H1 (cell line): ENCODE measurements at regions not wholly inside any gene's neighbourhood (a gene's known extent, or its start where the extent isn't known, plus 50 kb on each side); places are given as distances from the start of the nearest gene placed in this dataset.

Experiments
- CTCF ChIA-PET: fragments of 300-600 bp; sonication (Branson Sonifier 250); formaldehyde crosslinking; loops from one replicate; lab custom pipeline; 2021; ENCODE audit not compliant: partially characterized antibody; lab: Charles Lee
- POLR2A ChIA-PET: fragments of 300-600 bp; sonication (Branson Sonifier 250); formaldehyde crosslinking; loops from one replicate; lab custom pipeline; 2021; ENCODE audit warnings: inconsistent platforms; ENCODE audit not compliant: partially characterized antibody; lab: Charles Lee
- DNase-seq, 2 experiments: peaks; one replicate each; pipeline versions ENCODE4 v3.0.0 to v3.0.0-alpha.2; 2010 to 2022; ENCODE audit warnings: low spot score in 2 of 2, low read depth in 1 of 2, mixed read lengths in 1 of 2
- FAIRE-seq: peaks from 2 replicates; lab custom pipeline; 2011; peaks lifted over from hg19 to GRCh38; lab: Jason Lieb, UNC
- H2AFZ ChIP-seq: 2 replicates; pipeline ENCODE4 v1.8.1; 2012; ENCODE audit warnings: low read length, inconsistent platforms
- H2AK5ac ChIP-seq: 2 replicates; pipeline ENCODE4 v1.6.1; 2013; ENCODE audit warnings: low read depth, low read length
- H2BK120ac ChIP-seq: replicated peaks from 2 replicates; pipeline ENCODE3; 2013; ENCODE audit warnings: low read depth, low read length, inconsistent platforms
- H2BK12ac ChIP-seq: 2 replicates; pipeline ENCODE4 v1.6.1; 2013; ENCODE audit warnings: low read depth, low read length
- H2BK15ac ChIP-seq: 2 replicates; pipeline ENCODE4 v1.6.1; 2013; ENCODE audit warnings: low read length
- H2BK20ac ChIP-seq: 2 replicates; pipeline ENCODE4 v1.6.1; 2013; ENCODE audit warnings: low read length
- H2BK5ac ChIP-seq: 2 replicates; pipeline ENCODE4 v1.6.1; 2013; ENCODE audit warnings: low read depth, low read length
- H3K14ac ChIP-seq: 2 replicates; pipeline ENCODE4 v1.6.1; 2013; ENCODE audit warnings: inconsistent platforms; ENCODE audit not compliant: insufficient read length
- H3K18ac ChIP-seq: 2 replicates; pipeline ENCODE4 v1.6.1; 2013; ENCODE audit warnings: low read length; ENCODE audit errors: extremely low read depth
- H3K23ac ChIP-seq: 2 replicates; pipeline ENCODE4 v1.6.1; 2013; ENCODE audit warnings: inconsistent platforms; ENCODE audit not compliant: insufficient read length
- H3K23me2 ChIP-seq: 2 replicates; pipeline ENCODE4 v1.6.1; 2013; ENCODE audit warnings: low read depth, low read length
- H3K27ac ChIP-seq: 2 replicates; pipeline ENCODE4 v1.6.1; 2011; ENCODE audit warnings: low read depth, low read length, inconsistent platforms
- H3K27me3 ChIP-seq, 4 experiments: replicated peaks in 1 of 4; 1 replicate in 1 of 4; 2 replicates in 3 of 4; pipeline versions ENCODE4 v1.6.1 to v1.8.1; 2011 to 2013; ENCODE audit warnings: low read length in 3 of 4, mild to moderate bottlenecking in 3 of 4, inconsistent platforms in 2 of 4, mixed read lengths in 2 of 4, moderate library complexity in 1 of 4; ENCODE audit not compliant: control insufficient read depth in 3 of 4, insufficient read depth in 3 of 4; ENCODE audit errors: extremely low read depth in 1 of 4
- H3K36me3 ChIP-seq, 4 experiments: 2 replicates each; pipeline versions ENCODE4 v1.6.1 to v1.8.1; 2011 to 2013; ENCODE audit warnings: mild to moderate bottlenecking in 4 of 4, low read length in 3 of 4, moderate library complexity in 2 of 4, control low read depth in 1 of 4, inconsistent platforms in 1 of 4; ENCODE audit not compliant: insufficient read depth in 4 of 4, control insufficient read depth in 2 of 4
- H3K4ac ChIP-seq: replicated peaks from 2 replicates; pipeline ENCODE3; 2013; ENCODE audit warnings: low read length, low read depth, mixed read lengths, inconsistent platforms; ENCODE audit not compliant: insufficient read length
- H3K4me1 ChIP-seq, 4 experiments: replicated peaks in 1 of 4; 1 replicate in 1 of 4; 2 replicates in 3 of 4; pipeline versions ENCODE4 v1.6.1 to v1.8.1; 2011 to 2013; ENCODE audit warnings: low read length in 3 of 4, inconsistent platforms in 2 of 4, mixed read lengths in 1 of 4; ENCODE audit not compliant: insufficient read depth in 4 of 4, control insufficient read depth in 3 of 4
- H3K4me2 ChIP-seq, 2 experiments: 2 replicates each; pipeline versions ENCODE4 v1.6.1 to v1.8.1; 2011 to 2013; ENCODE audit warnings: low read depth in 2 of 2, low read length in 2 of 2, control low read depth in 1 of 2, inconsistent platforms in 1 of 2, mild to moderate bottlenecking in 1 of 2; ENCODE audit not compliant: insufficient read depth in 1 of 2
- H3K4me3 ChIP-seq, 4 experiments: fragments of 200-600, 300-600 bp in 1 of 4; sonication (generic), shearing (Covaris generic), sonication (Bioruptor Twin) in 1 of 4; 2 replicates each; pipeline versions ENCODE4 v1.5.1 to v1.8.1; 2011 to 2016; ENCODE audit warnings: low read length in 4 of 4, low read depth in 3 of 4, control low read depth in 2 of 4, inconsistent platforms in 2 of 4, mild to moderate bottlenecking in 2 of 4, mixed read lengths in 1 of 4, moderate library complexity in 1 of 4; ENCODE audit not compliant: insufficient read depth in 2 of 4; ENCODE audit errors: extremely low read depth in 1 of 4
- H3K56ac ChIP-seq: replicated peaks from 2 replicates; pipeline ENCODE3; 2013; ENCODE audit warnings: low read depth, mild to moderate bottlenecking, mixed read lengths, low read length, inconsistent platforms; ENCODE audit not compliant: insufficient read length
- H3K79me1 ChIP-seq: 2 replicates; pipeline ENCODE4 v1.6.1; 2013; ENCODE audit warnings: low read depth, low read length, control low read depth
- H3K79me2 ChIP-seq, 2 experiments: 2 replicates each; pipeline versions ENCODE4 v1.6.1 to v1.8.1; 2012 to 2013; ENCODE audit warnings: low read length in 2 of 2, mild to moderate bottlenecking in 2 of 2, inconsistent platforms in 1 of 2; ENCODE audit not compliant: insufficient read depth in 2 of 2, control insufficient read depth in 1 of 2
- H3K9ac ChIP-seq, 4 experiments: replicated peaks in 1 of 4; 1 replicate in 1 of 4; 2 replicates in 3 of 4; pipeline versions ENCODE4 v1.6.1 to v1.8.1; 2011 to 2013; ENCODE audit warnings: low read depth in 3 of 4, low read length in 3 of 4, control low read depth in 2 of 4, mild to moderate bottlenecking in 2 of 4, moderate library complexity in 2 of 4, inconsistent platforms in 1 of 4; ENCODE audit errors: extremely low read depth in 1 of 4
- H3K9me3 ChIP-seq, 2 experiments: 2 replicates each; pipeline versions ENCODE4 v1.6.1 to v1.8.1; 2012 to 2013; ENCODE audit warnings: mild to moderate bottlenecking in 2 of 2, moderate library complexity in 2 of 2, control low read depth in 1 of 2, inconsistent platforms in 1 of 2, low read depth in 1 of 2, low read length in 1 of 2, mixed read lengths in 1 of 2; ENCODE audit not compliant: insufficient read depth in 2 of 2
- H4K20me1 ChIP-seq, 2 experiments: replicated peaks in 1 of 2; 2 replicates each; pipeline versions ENCODE3 to v1.8.1; 2011 to 2013; ENCODE audit warnings: inconsistent platforms in 2 of 2, low read length in 2 of 2, mild to moderate bottlenecking in 1 of 2; ENCODE audit not compliant: insufficient read depth in 2 of 2, control insufficient read depth in 1 of 2
- H4K5ac ChIP-seq: 2 replicates; pipeline ENCODE4 v1.6.1; 2013; ENCODE audit warnings: low read length, low read depth, mixed read lengths, inconsistent platforms; ENCODE audit not compliant: insufficient read length
- H4K8ac ChIP-seq: 2 replicates; pipeline ENCODE4 v1.8.0; 2013; ENCODE audit warnings: mild to moderate bottlenecking, moderate library complexity, low read length, inconsistent platforms; ENCODE audit not compliant: insufficient read depth; ENCODE audit errors: extremely low read depth
- H4K91ac ChIP-seq: replicated peaks from 2 replicates; pipeline ENCODE3; 2013; ENCODE audit warnings: low read length, mixed read lengths, inconsistent platforms; ENCODE audit not compliant: insufficient read length
- ATF3 ChIP-seq: IDR thresholded peaks from 2 replicates; pipeline ENCODE4 v1.6.1; 2011; ENCODE audit warnings: low read depth, mild to moderate bottlenecking, low read length; ENCODE audit not compliant: insufficient read depth
- BCL11A ChIP-seq, 2 experiments: IDR thresholded peaks; one replicate each; pipeline ENCODE4 v1.6.1; 2011; ENCODE audit warnings: low read depth in 2 of 2, low read length in 2 of 2, mild to moderate bottlenecking in 2 of 2
- FOSL1 ChIP-seq: IDR thresholded peaks from 2 replicates; pipeline ENCODE4 v1.6.1; 2011; ENCODE audit warnings: mild to moderate bottlenecking, low read depth, low read length, moderate library complexity; ENCODE audit not compliant: insufficient read depth
- JUN ChIP-seq: IDR thresholded peaks from 2 replicates; pipeline ENCODE4 v1.6.1; 2011; ENCODE audit warnings: low read depth, mild to moderate bottlenecking, improper control_type of control experiment, low read length
- KDM1A ChIP-seq: fragments of 200-600, 300-600 bp; sonication (generic); IDR thresholded peaks from 2 replicates; pipeline ENCODE4 v1.7.1; 2016; ENCODE audit warnings: mild to moderate bottlenecking, low read length, borderline replicate concordance
- MAX ChIP-seq: IDR thresholded peaks from 2 replicates; pipeline ENCODE4 v1.6.1; 2012; ENCODE audit warnings: inconsistent platforms
- POU5F1 ChIP-seq: IDR thresholded peaks from 2 replicates; pipeline ENCODE4 v1.6.1; 2011; ENCODE audit warnings: low read depth, mild to moderate bottlenecking, low read length, moderate library complexity
- YY1 ChIP-seq: IDR thresholded peaks from 2 replicates; pipeline ENCODE4 v1.6.1; 2011; ENCODE audit warnings: low read depth, mild to moderate bottlenecking, low read length
- WGBS, 2 experiments: shearing (Covaris generic) in 1 of 2; methylation state at CpG; one replicate each; pipeline versions ENCODE4 v1.1.6 to v1.1.7; 2013 to 2015; ENCODE audit warnings: low lambda C conversion rate in 2 of 2, mixed read lengths in 2 of 2, inconsistent platforms in 1 of 2, low coverage in 1 of 2, missing lambda C conversion rate in 1 of 2; ENCODE audit not compliant: insufficient replicate concordance in 2 of 2, insufficient coverage in 1 of 2, insufficient read length in 1 of 2; ENCODE audit errors: extremely low coverage in 1 of 2, missing lambda C conversion rate in 1 of 2; 5-methylcytosine and 5-hydroxymethylcytosine counted together
- TF ChIP-seq, protein P1 (sequence below), 3 experiments: IDR thresholded peaks; 1 replicate in 2 of 3; 2 replicates in 1 of 3; pipeline versions ENCODE4 v1.5.1 to v1.6.1; 2011; ENCODE audit warnings: low read length in 3 of 3, mild to moderate bottlenecking in 3 of 3, inconsistent platforms in 2 of 3, low read depth in 1 of 3, moderate library complexity in 1 of 3; ENCODE audit not compliant: insufficient read depth in 1 of 3; ENCODE audit errors: control extremely low read depth in 1 of 3

DNA sequence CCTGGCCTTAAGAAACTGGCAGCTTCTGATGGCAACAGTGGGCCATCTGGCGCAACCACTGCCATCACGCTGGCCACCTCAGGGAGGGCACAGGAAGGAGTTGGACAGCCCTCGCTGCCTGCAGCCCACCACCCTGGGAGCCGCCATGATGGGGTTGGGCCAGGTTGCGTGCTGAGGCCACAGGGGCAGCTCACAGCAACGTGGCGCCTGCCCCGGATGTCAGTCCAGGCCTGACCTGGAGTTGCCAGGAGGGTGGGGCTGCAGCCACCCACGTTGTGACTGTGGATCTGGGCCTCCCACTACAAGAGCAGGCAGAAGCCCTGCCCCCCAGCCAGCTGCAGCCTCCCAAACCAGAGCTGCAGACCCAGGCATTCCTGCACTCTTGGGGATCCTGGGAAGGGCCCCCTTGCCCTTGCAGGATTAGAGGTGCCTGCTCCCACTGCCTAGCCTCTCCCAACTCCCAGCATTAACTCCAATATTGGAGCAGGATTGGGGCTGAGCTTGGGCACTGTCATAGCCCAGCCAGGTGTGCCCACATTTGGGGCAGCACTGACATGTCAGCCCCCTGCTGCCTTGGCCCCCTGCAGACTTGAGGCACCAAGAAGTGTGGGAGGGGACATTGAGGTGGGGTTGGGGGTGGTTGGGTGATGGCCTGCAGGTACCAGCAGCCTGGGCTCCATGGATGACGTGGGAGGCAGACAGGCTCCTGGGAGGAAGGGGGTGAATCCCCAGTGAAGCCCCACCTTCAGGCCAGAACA is 468.9 kb upstream of the CCDC54 start:
- no peak overlapping the region for H3K18ac ChIP-seq
- no peak overlapping the region for H3K9ac ChIP-seq
- no peak overlapping the region for H3K14ac ChIP-seq
- H3K4me3 ChIP-seq, result no peak overlapping the region
- no peak for TF ChIP-seq ATF3
- TF ChIP-seq YY1, result no peak
- TF ChIP-seq BCL11A (IDR thresholded peaks at IDR 0.05; ENCODE audit: low read depth in 2 of 2, low read length in 2 of 2), result no peak
- TF ChIP-seq KDM1A, result no peak
- no peak for TF ChIP-seq JUN
- TF ChIP-seq POU5F1, result no peak
- no peak for TF ChIP-seq FOSL1
- TF ChIP-seq, protein P1, sequence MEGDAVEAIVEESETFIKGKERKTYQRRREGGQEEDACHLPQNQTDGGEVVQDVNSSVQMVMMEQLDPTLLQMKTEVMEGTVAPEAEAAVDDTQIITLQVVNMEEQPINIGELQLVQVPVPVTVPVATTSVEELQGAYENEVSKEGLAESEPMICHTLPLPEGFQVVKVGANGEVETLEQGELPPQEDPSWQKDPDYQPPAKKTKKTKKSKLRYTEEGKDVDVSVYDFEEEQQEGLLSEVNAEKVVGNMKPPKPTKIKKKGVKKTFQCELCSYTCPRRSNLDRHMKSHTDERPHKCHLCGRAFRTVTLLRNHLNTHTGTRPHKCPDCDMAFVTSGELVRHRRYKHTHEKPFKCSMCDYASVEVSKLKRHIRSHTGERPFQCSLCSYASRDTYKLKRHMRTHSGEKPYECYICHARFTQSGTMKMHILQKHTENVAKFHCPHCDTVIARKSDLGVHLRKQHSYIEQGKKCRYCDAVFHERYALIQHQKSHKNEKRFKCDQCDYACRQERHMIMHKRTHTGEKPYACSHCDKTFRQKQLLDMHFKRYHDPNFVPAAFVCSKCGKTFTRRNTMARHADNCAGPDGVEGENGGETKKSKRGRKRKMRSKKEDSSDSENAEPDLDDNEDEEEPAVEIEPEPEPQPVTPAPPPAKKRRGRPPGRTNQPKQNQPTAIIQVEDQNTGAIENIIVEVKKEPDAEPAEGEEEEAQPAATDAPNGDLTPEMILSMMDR (IDR thresholded peaks at IDR 0.05; ENCODE audit: control extremely low read depth in 1 of 3, insufficient read depth in 1 of 3, low read depth in 1 of 3, low read length in 3 of 3), result no peak
- no peak for TF ChIP-seq MAX
- H3K4ac ChIP-seq, result peak overlapping the region; percentile 32
- peaks cover 0 to 25% (median 11%) of the 10 kb centered on the region in 4 experiments; a peak in 3 of 8 replicates for H3K36me3 ChIP-seq
- no peak overlapping the region for H2AFZ ChIP-seq
- no peak overlapping the region for H3K56ac ChIP-seq
- H2BK120ac ChIP-seq, result no peak overlapping the region
- H4K5ac ChIP-seq, result no peak overlapping the region
- no peak overlapping the region for H3K4me2 ChIP-seq
- POLR2A ChIA-PET, result no interaction called here
- H3K9me3 ChIP-seq, result peaks cover 12 to 15% of the 10 kb centered on the region in 2 experiments
- H4K20me1 ChIP-seq, result no peaks in the 10 kb centered on the region
- H3K79me2 ChIP-seq, result peaks cover 0 to 7% of the 10 kb centered on the region in 2 experiments; a peak in 1 of 4 replicates
- FAIRE-seq (no peak), DNase-seq (no peak)
- H3K4me1 ChIP-seq, result peaks cover 0 to 7% (median 4%) of the 10 kb centered on the region in 4 experiments; a peak in 3 of 7 replicates
- WGBS, 2 experiments, result 85% methylated on average over 10 of the region's 10 CpGs; no CpG with 5 or more reads in 1 of the 2 experiments
- peak overlapping the region; percentile 44 for H4K91ac ChIP-seq
- no peaks in the 10 kb centered on the region for H3K23me2 ChIP-seq
- CTCF ChIA-PET, result interaction anchor here (1.0 kb wide), 1 partner anchor 210 kb away, joined by 3 read pairs; no protein-coding TSS in a partner anchor
- H2BK5ac ChIP-seq, result peak overlapping the region; percentile 29; the same call in 1 of the 2 replicates
- peak overlapping the region; percentile 49; the same call in 1 of the 2 replicates for H2BK20ac ChIP-seq
- peak overlapping the region; percentile 77; the same call in 1 of the 2 replicates for H4K8ac ChIP-seq
- H2BK15ac ChIP-seq, result no peak overlapping the region
- no peak overlapping the region; the same call in 1 of the 2 replicates for H3K27ac ChIP-seq
- H3K27me3 ChIP-seq, result no peaks in the 10 kb centered on the region
- H2AK5ac ChIP-seq, result peak overlapping the region; percentile 10; the same call in 1 of the 2 replicates
- no peaks in the 10 kb centered on the region for H3K79me1 ChIP-seq
- H2BK12ac ChIP-seq, result no peak overlapping the region
- no peak overlapping the region for H3K23ac ChIP-seq
